ENCODE measurements at regions not wholly inside any gene's neighbourhood (a gene's known extent, or its start where the extent isn't known, plus 50 kb on each side); places are given as distances from the start of the nearest gene placed in this dataset.

DNA sequence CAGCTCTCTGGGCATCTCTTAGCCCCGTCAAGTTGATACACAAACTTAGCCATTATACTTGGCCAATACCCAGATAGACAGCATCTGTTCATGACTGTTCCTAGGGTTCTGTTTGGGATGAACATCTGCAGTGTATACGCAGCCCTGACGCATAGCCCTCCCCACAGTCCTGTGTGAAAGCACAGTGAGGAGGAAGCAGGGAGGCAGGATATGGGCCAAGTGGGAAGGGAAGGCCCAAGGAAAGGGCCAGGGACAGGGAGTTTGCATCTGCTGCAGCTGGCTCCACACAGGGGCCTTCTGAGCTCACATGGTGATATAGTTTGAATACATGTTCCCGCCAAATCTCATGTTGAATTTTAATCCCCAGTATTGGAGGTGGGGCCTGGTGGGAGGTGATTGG is 80.2 kb downstream of the CMPK2 start:
- no peak for TF ChIP-seq POLR2A (IDR thresholded peaks at IDR 0.05)
- TF ChIP-seq, protein P1, sequence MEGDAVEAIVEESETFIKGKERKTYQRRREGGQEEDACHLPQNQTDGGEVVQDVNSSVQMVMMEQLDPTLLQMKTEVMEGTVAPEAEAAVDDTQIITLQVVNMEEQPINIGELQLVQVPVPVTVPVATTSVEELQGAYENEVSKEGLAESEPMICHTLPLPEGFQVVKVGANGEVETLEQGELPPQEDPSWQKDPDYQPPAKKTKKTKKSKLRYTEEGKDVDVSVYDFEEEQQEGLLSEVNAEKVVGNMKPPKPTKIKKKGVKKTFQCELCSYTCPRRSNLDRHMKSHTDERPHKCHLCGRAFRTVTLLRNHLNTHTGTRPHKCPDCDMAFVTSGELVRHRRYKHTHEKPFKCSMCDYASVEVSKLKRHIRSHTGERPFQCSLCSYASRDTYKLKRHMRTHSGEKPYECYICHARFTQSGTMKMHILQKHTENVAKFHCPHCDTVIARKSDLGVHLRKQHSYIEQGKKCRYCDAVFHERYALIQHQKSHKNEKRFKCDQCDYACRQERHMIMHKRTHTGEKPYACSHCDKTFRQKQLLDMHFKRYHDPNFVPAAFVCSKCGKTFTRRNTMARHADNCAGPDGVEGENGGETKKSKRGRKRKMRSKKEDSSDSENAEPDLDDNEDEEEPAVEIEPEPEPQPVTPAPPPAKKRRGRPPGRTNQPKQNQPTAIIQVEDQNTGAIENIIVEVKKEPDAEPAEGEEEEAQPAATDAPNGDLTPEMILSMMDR (IDR thresholded peaks at IDR 0.05 in 8 of 11, conservative IDR thresholded peaks at IDR 0.05 in 3 of 11) = no peak
- peak in 2 of 3 donors; percentile 48 to 53 for TF ChIP-seq POLR2AphosphoS5 (IDR thresholded peaks at IDR 0.05)

Measured in spleen (tissue), 7 donors.